GM12878 (cell line): ENCODE measurements at regions not wholly inside any gene's neighbourhood (a gene's known extent, or its start where the extent isn't known, plus 50 kb on each side); places are given as distances from the start of the nearest gene placed in this dataset.

Source experiments
- NR2C2 ChIP-seq: IDR thresholded peaks from 2 replicates; pipeline ENCODE4 v1.6.1; 2011; ENCODE audit warnings: borderline replicate concordance, low read depth; ENCODE audit not compliant: control insufficient read depth, insufficient read length
- POLR2AphosphoS5 ChIP-seq: IDR thresholded peaks from 2 replicates; pipeline ENCODE4 v1.6.1; 2011; ENCODE audit warnings: mild to moderate bottlenecking, low read length, inconsistent platforms
- RFX5 ChIP-seq: IDR thresholded peaks from 2 replicates; pipeline ENCODE4 v1.6.1; 2011; ENCODE audit warnings: low read depth, low read length, improper control_type of control experiment

GRCh38 chr4:3712936-3713335, 53.2 kb upstream of the ADRA2C start:
- TF ChIP-seq RFX5 (no peak), NR2C2 (no peak), POLR2AphosphoS5 (no peak)
